Nephron (organoid): ENCODE measurements at regions not wholly inside any gene's neighbourhood (a gene's known extent, or its start where the extent isn't known, plus 50 kb on each side); places are given as distances from the start of the nearest gene placed in this dataset.

Experiments used
- H3K27ac Mint-ChIP-seq, 3 experiments: 2 replicates each; pipeline ENCODE4 v1.8.0; 2020; ENCODE audit warnings: mixed read lengths in 3 of 3, mild to moderate bottlenecking in 2 of 3, moderate library complexity in 1 of 3
- H3K27me3 Mint-ChIP-seq: 2 replicates; pipeline ENCODE4 v1.8.0; 2021; ENCODE audit warnings: low read depth, mild to moderate bottlenecking, moderate library complexity, mixed read lengths
- H3K36me3 Mint-ChIP-seq: 2 replicates; pipeline ENCODE4 v1.8.0; 2020; ENCODE audit warnings: low read depth, mixed read lengths
- H3K4me1 Mint-ChIP-seq: 2 replicates; pipeline ENCODE4 v1.8.0; 2020; ENCODE audit warnings: mixed read lengths
- H3K4me3 Mint-ChIP-seq, 3 experiments: 2 replicates each; pipeline ENCODE4 v1.8.0; 2020; ENCODE audit warnings: mild to moderate bottlenecking in 3 of 3, mixed read lengths in 3 of 3, moderate library complexity in 2 of 3
- H3K9me3 Mint-ChIP-seq: 2 replicates; pipeline ENCODE4 v1.8.0; 2020; ENCODE audit warnings: mixed read lengths
- CTCF ChIP-seq, 3 experiments: fragments of 200-600 bp; sonication (generic); IDR thresholded peaks; one replicate each; pipeline ENCODE4 v1.5.0; 2021; ENCODE audit warnings: antibody characterized with exemption in 3 of 3; ENCODE audit not compliant: unreplicated experiment in 3 of 3

- no peaks in the 10 kb centered on the region for H3K27me3 Mint-ChIP-seq
- TF ChIP-seq CTCF (IDR thresholded peaks at IDR 0.05; ENCODE audit: unreplicated experiment in 3 of 3): no peak
- no peaks in the 10 kb centered on the region for H3K36me3 Mint-ChIP-seq
- peaks cover 3% of the 10 kb centered on the region for H3K9me3 Mint-ChIP-seq
- H3K27ac Mint-ChIP-seq: no peak overlapping the region
- peaks cover 14% of the 10 kb centered on the region for H3K4me1 Mint-ChIP-seq
- no peak overlapping the region for H3K4me3 Mint-ChIP-seq
Measured at GRCh38 chr4:20403846-20404245, 152.1 kb downstream of the SLIT2 start.

GRCh38 chr4:20408611-20409010 lies 156.9 kb downstream of the SLIT2 start:
- Mint-ChIP-seq H3K9me3 (no peaks in the 10 kb centered on the region), H3K4me3 (no peak overlapping the region), H3K4me1 (peaks cover 22% of the 10 kb centered on the region), H3K27me3 (no peaks in the 10 kb centered on the region), H3K36me3 (no peaks in the 10 kb centered on the region), H3K27ac (no peak overlapping the region)
- no peak for TF ChIP-seq CTCF (IDR thresholded peaks at IDR 0.05; ENCODE audit: unreplicated experiment in 3 of 3)

GRCh38 chr4:20412072-20412471 lies 160.4 kb downstream of the SLIT2 start:
- no peak overlapping the region for H3K4me3 Mint-ChIP-seq
- no peaks in the 10 kb centered on the region for H3K9me3 Mint-ChIP-seq

GRCh38 chr4:20416800-20417199 lies 165.1 kb downstream of the SLIT2 start:
- no peaks in the 10 kb centered on the region for H3K36me3 Mint-ChIP-seq
- no peaks in the 10 kb centered on the region for H3K27me3 Mint-ChIP-seq
- no peak for TF ChIP-seq CTCF (IDR thresholded peaks at IDR 0.05; ENCODE audit: unreplicated experiment in 3 of 3)
- no peak overlapping the region for H3K27ac Mint-ChIP-seq
- H3K9me3 Mint-ChIP-seq: no peaks in the 10 kb centered on the region
- no peak overlapping the region for H3K4me3 Mint-ChIP-seq
- H3K4me1 Mint-ChIP-seq: peaks cover 10% of the 10 kb centered on the region

More at GRCh38 chr4:20412072-20412471, 160.4 kb downstream of the SLIT2 start:
- peaks cover 14% of the 10 kb centered on the region for H3K4me1 Mint-ChIP-seq
- H3K27me3 Mint-ChIP-seq: no peaks in the 10 kb centered on the region
- TF ChIP-seq CTCF (IDR thresholded peaks at IDR 0.05; ENCODE audit: unreplicated experiment in 3 of 3): no peak
- no peak overlapping the region for H3K27ac Mint-ChIP-seq
- no peaks in the 10 kb centered on the region for H3K36me3 Mint-ChIP-seq

- Mint-ChIP-seq H3K4me3 (peak overlapping the region in 2 of 3 experiments; percentile 3 to 64), H3K27ac (peak overlapping the region in 2 of 3 experiments; percentile 32 to 42), H3K27me3 (no peaks in the 10 kb centered on the region), H3K4me1 (peaks cover 14% of the 10 kb centered on the region), H3K9me3 (no peaks in the 10 kb centered on the region), H3K36me3 (no peaks in the 10 kb centered on the region)
- peak; percentile 58 to 64 (median 63) for TF ChIP-seq CTCF (IDR thresholded peaks at IDR 0.05; ENCODE audit: unreplicated experiment in 3 of 3)
Measured at GRCh38 chr4:20418861-20419451, 167.3 kb downstream of the SLIT2 start.

GRCh38 chr4:20420916-20421602 lies 169.4 kb downstream of the SLIT2 start:
- H3K9me3 Mint-ChIP-seq: no peaks in the 10 kb centered on the region
- H3K4me3 Mint-ChIP-seq: no peak overlapping the region
- H3K4me1 Mint-ChIP-seq: peaks cover 19% of the 10 kb centered on the region
- H3K27me3 Mint-ChIP-seq: no peaks in the 10 kb centered on the region
- H3K27ac Mint-ChIP-seq: peak overlapping the region in 1 of 3 experiments; percentile 36
- H3K36me3 Mint-ChIP-seq: no peaks in the 10 kb centered on the region
- no peak for TF ChIP-seq CTCF (IDR thresholded peaks at IDR 0.05; ENCODE audit: unreplicated experiment in 3 of 3)
